Lower leg skin (tissue), 3 donors: ENCODE measurements at regions not wholly inside any gene's neighbourhood (a gene's known extent, or its start where the extent isn't known, plus 50 kb on each side); places are given as distances from the start of the nearest gene placed in this dataset.

Source experiments
- POLR2A ChIP-seq, 2 donors: fragments of 450-650 bp; IDR thresholded peaks; one replicate each; pipeline ENCODE4 v1.6.1; 2016 to 2017; ENCODE audit warnings: antibody characterized with exemption in 2 of 2, mild to moderate bottlenecking in 1 of 2, moderate library complexity in 1 of 2
- TF ChIP-seq, protein P1 (sequence below), 3 donors: fragments of 450-650 bp; IDR thresholded peaks; one replicate each; pipeline ENCODE4 v1.5.1; 2016; ENCODE audit warnings: antibody characterized with exemption in 3 of 3, mild to moderate bottlenecking in 3 of 3, moderate library complexity in 2 of 3

DNA sequence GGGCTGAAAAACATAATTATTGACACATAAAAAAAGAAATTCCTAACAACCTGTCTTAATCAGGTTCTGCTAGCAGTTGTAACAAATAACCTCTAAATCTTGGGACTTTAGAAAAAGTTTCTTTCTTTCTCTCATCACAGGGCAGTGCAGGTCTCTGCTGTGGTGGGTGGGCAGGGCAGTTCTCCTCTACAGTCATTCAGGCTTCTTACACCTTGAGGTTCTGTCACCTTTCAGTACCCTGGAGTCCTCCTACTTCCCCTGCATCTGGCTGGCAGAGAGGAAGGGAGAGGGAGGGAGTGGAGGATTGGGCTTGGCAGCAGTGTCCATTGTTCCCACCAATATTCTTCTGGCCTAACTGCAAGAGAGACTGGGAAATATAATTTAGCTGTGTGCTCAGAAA is 112.2 kb upstream of the ANKRD55 start:
- TF ChIP-seq, protein P1, sequence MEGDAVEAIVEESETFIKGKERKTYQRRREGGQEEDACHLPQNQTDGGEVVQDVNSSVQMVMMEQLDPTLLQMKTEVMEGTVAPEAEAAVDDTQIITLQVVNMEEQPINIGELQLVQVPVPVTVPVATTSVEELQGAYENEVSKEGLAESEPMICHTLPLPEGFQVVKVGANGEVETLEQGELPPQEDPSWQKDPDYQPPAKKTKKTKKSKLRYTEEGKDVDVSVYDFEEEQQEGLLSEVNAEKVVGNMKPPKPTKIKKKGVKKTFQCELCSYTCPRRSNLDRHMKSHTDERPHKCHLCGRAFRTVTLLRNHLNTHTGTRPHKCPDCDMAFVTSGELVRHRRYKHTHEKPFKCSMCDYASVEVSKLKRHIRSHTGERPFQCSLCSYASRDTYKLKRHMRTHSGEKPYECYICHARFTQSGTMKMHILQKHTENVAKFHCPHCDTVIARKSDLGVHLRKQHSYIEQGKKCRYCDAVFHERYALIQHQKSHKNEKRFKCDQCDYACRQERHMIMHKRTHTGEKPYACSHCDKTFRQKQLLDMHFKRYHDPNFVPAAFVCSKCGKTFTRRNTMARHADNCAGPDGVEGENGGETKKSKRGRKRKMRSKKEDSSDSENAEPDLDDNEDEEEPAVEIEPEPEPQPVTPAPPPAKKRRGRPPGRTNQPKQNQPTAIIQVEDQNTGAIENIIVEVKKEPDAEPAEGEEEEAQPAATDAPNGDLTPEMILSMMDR (IDR thresholded peaks at IDR 0.05): no peak
- no peak for TF ChIP-seq POLR2A (IDR thresholded peaks at IDR 0.05)
